ENCODE measurements at regions not wholly inside any gene's neighbourhood (a gene's known extent, or its start where the extent isn't known, plus 50 kb on each side); places are given as distances from the start of the nearest gene placed in this dataset.

- Mint-ChIP-seq H3K27ac (ENCODE audit: unreplicated experiment) (no peak overlapping the region), H3K27me3 (ENCODE audit: low read depth) (no peaks in the 10 kb centered on the region), H3K4me3 (no peak overlapping the region), H3K9me3 (peaks cover 10% of the 10 kb centered on the region), H3K4me1 (peaks cover 28% of the 10 kb centered on the region), H3K36me3 (ENCODE audit: low read depth) (no peaks in the 10 kb centered on the region)
- TF ChIP-seq CTCF (conservative IDR thresholded peaks at IDR 0.05) = no peak
- no peak for DNase-seq (ENCODE audit: low read depth, low spot score)
Observed at GRCh38 chr4:18389115-18389514, 367.6 kb upstream of the LCORL start.

GRCh38 chr4:18388039-18388438 lies 366.5 kb upstream of the LCORL start:
- Mint-ChIP-seq H3K9me3 (peaks cover 12% of the 10 kb centered on the region), H3K4me3 (no peak overlapping the region), H3K27ac (ENCODE audit: unreplicated experiment) (no peak overlapping the region), H3K36me3 (ENCODE audit: low read depth) (no peaks in the 10 kb centered on the region), H3K27me3 (ENCODE audit: low read depth) (no peaks in the 10 kb centered on the region), H3K4me1 (peaks cover 28% of the 10 kb centered on the region)
- TF ChIP-seq CTCF (conservative IDR thresholded peaks at IDR 0.05) = no peak
- DNase-seq (ENCODE audit: low read depth, low spot score) = no peak

DNA sequence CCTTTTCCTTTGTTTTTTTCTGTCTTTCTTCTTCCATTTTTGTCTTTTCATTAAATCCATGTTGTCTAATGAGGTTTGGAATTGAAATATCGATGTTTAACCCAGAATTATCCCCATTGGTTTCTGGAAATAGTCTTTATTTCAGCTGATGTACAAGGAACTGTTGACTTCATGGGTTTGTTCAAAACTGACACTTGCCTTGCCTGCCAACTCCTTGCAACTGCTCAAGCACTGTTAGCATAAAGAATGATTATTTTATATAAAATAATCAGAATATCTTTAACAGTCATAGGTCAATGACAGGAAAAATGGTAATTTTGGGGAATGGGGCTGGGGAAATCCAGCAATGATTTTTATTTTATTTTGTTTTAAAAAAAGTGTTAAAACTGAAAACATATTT lies 359.6 kb upstream of the LCORL start:
- Mint-ChIP-seq H3K27me3 (ENCODE audit: low read depth) (peaks cover 4% of the 10 kb centered on the region), H3K4me1 (no peaks in the 10 kb centered on the region), H3K36me3 (ENCODE audit: low read depth) (no peaks in the 10 kb centered on the region), H3K27ac (ENCODE audit: unreplicated experiment) (no peak overlapping the region), H3K4me3 (no peak overlapping the region), H3K9me3 (peaks cover 8% of the 10 kb centered on the region)
- no peak for TF ChIP-seq CTCF (conservative IDR thresholded peaks at IDR 0.05)
- no peak for DNase-seq (ENCODE audit: low read depth, low spot score)

- Mint-ChIP-seq H3K4me3 (no peak overlapping the region), H3K36me3 (ENCODE audit: low read depth) (no peaks in the 10 kb centered on the region), H3K4me1 (no peaks in the 10 kb centered on the region), H3K27ac (ENCODE audit: unreplicated experiment) (no peak overlapping the region), H3K9me3 (peaks cover 3% of the 10 kb centered on the region), H3K27me3 (ENCODE audit: low read depth) (peaks cover 5% of the 10 kb centered on the region)
- DNase-seq (ENCODE audit: low read depth, low spot score) = no peak
- no peak for TF ChIP-seq CTCF (conservative IDR thresholded peaks at IDR 0.05)
Observed at GRCh38 chr4:18369561-18369960, 348.0 kb upstream of the LCORL start.

DNA sequence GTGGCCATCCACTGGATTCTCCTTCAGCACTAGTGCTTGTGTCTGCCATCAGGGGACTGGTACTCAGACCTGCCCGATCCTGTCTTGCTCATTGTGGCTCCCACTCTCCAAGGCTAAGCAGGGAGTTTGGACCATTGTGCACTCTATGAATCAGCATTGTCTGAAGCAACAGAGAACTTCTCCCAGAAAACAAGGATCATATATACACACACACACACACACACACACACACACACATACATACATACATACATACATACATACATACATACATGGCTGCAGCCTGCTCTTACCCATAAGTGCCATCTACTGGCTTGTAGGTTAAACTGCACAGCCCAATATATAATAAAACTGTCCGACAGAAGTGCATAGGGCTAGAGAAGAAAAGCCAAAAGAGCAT lies 345.3 kb upstream of the LCORL start:
- no peaks in the 10 kb centered on the region for H3K36me3 Mint-ChIP-seq (ENCODE audit: low read depth)
- no peak overlapping the region for H3K4me3 Mint-ChIP-seq
- no peak for DNase-seq (ENCODE audit: low read depth, low spot score)
- H3K27ac Mint-ChIP-seq (ENCODE audit: unreplicated experiment) = no peak overlapping the region
- peak; percentile 71 for TF ChIP-seq CTCF (conservative IDR thresholded peaks at IDR 0.05)
- H3K27me3 Mint-ChIP-seq (ENCODE audit: low read depth) = peaks cover 5% of the 10 kb centered on the region
- H3K4me1 Mint-ChIP-seq = no peaks in the 10 kb centered on the region
- no peaks in the 10 kb centered on the region for H3K9me3 Mint-ChIP-seq

GRCh38 chr4:18366136-18366535 lies 344.6 kb upstream of the LCORL start:
- no peaks in the 10 kb centered on the region for H3K9me3 Mint-ChIP-seq
- no peaks in the 10 kb centered on the region for H3K36me3 Mint-ChIP-seq (ENCODE audit: low read depth)
- H3K4me1 Mint-ChIP-seq = no peaks in the 10 kb centered on the region
- TF ChIP-seq CTCF (conservative IDR thresholded peaks at IDR 0.05) = no peak
- H3K27me3 Mint-ChIP-seq (ENCODE audit: low read depth) = peaks cover 5% of the 10 kb centered on the region
- no peak overlapping the region for H3K4me3 Mint-ChIP-seq
- H3K27ac Mint-ChIP-seq (ENCODE audit: unreplicated experiment) = no peak overlapping the region
- DNase-seq (ENCODE audit: low read depth, low spot score) = no peak
